ENCODE measurements at regions not wholly inside any gene's neighbourhood (a gene's known extent, or its start where the extent isn't known, plus 50 kb on each side); places are given as distances from the start of the nearest gene placed in this dataset.

GRCh38 chr4:112714922-112715901 is 78.3 kb downstream of the LARP7 start:
- dilution Hi-C loops (cut with HindIII; ENCODE audit: low sequenced_read_pairs, unreplicated experiment) (no loop called here), intact Hi-C loops (cut with micrococcal nuclease) (no loop called here), in situ Hi-C loops (cut with MboI; ENCODE audit: low sequenced_read_pairs) (no loop called here)
- H3K56ac ChIP-seq (ENCODE audit: extremely low read depth, insufficient read depth, low read length): no peak overlapping the region
- POLR2A ChIA-PET (ENCODE audit: unreplicated experiment): no interaction called here
- no peaks in the 10 kb centered on the region for H4K20me1 ChIP-seq (ENCODE audit: insufficient read depth, low read length)
- CTCF ChIA-PET: no interaction called here
- no peak overlapping the region for H4K8ac ChIP-seq (ENCODE audit: low read depth in 2 of 2, low read length in 2 of 2)
- ATAC-seq (ENCODE audit: low read depth): no peak
- TF ChIP-seq USF2 (IDR thresholded peaks at IDR 0.05; ENCODE audit: low read depth, low read length) (no peak), POLR2A (IDR thresholded peaks at IDR 0.05; ENCODE audit: low read depth, low read length) (no peak), MAFK (IDR thresholded peaks at IDR 0.05; ENCODE audit: low read depth, low read length) (no peak), NFE2L2 (IDR thresholded peaks at IDR 0.05; ENCODE audit: low read depth, low read length) (no peak), RAD21 (IDR thresholded peaks at IDR 0.05; ENCODE audit: low read length) (no peak), BHLHE40 (IDR thresholded peaks at IDR 0.05; ENCODE audit: low read depth, low read length) (no peak), CTCF (conservative IDR thresholded peaks at IDR 0.05; ENCODE audit: low read depth, low read length) (no peak), MXI1 (IDR thresholded peaks at IDR 0.05; ENCODE audit: borderline replicate concordance, low read depth, low read length) (no peak), MAZ (IDR thresholded peaks at IDR 0.05; ENCODE audit: borderline replicate concordance, low read depth, low read length) (no peak), CHD1 (IDR thresholded peaks at IDR 0.05; ENCODE audit: low read depth, low read length) (no peak)
- no peak overlapping the region for H2AK5ac ChIP-seq (ENCODE audit: low read depth, low read length)
- H3K4me2 ChIP-seq (ENCODE audit: low read depth, low read length): no peak overlapping the region
- H3K4ac ChIP-seq (ENCODE audit: low read depth, low read length): no peak overlapping the region
- H3K9me1 ChIP-seq (ENCODE audit: insufficient read depth, low read length): no peaks in the 10 kb centered on the region
- H3K27ac ChIP-seq (ENCODE audit: insufficient read depth, low read length): no peak overlapping the region
- no peak overlapping the region for H3K14ac ChIP-seq (replicated peaks; ENCODE audit: low read depth, low read length)
- H2AFZ ChIP-seq (replicated peaks; ENCODE audit: low read length, poor library complexity): no peak overlapping the region
- H3K79me1 ChIP-seq (ENCODE audit: low read depth in 1 of 2, low read length in 2 of 2): no peaks in the 10 kb centered on the region
- H3K18ac ChIP-seq (ENCODE audit: low read depth, low read length): no peak overlapping the region
- H3K9ac ChIP-seq (ENCODE audit: low read depth, low read length): no peak overlapping the region
- no peak overlapping the region for H3K4me3 ChIP-seq (ENCODE audit: insufficient read depth, low read depth, low read length)
- H4K5ac ChIP-seq (ENCODE audit: low read depth, low read length): no peak overlapping the region
- no peak overlapping the region for H2BK20ac ChIP-seq (ENCODE audit: low read depth, low read length)
- H2AK9ac ChIP-seq (replicated peaks; ENCODE audit: low read depth, low read length, poor library complexity): no peak overlapping the region
- no peak overlapping the region for H2BK5ac ChIP-seq (ENCODE audit: low read depth, low read length, poor library complexity, severe bottlenecking)
- no TSS peak for BruUV-seq (replicated peaks)
- no peaks in the 10 kb centered on the region for H3K9me3 ChIP-seq (ENCODE audit: control insufficient read depth, insufficient read depth, low read length)
- H3K36me3 ChIP-seq (ENCODE audit: control insufficient read depth, insufficient read depth, low read length): no peaks in the 10 kb centered on the region
- H3K27me3 ChIP-seq (ENCODE audit: control insufficient read depth, insufficient read depth, low read length): no peaks in the 10 kb centered on the region
- H3K23ac ChIP-seq (ENCODE audit: low read depth, low read length): no peak overlapping the region
- WGBS, 2 experiments (ENCODE audit: extremely low coverage in 2 of 2, insufficient read length in 1 of 2): no CpG with 5 or more reads among the region's 11 CpGs
- H4K91ac ChIP-seq (ENCODE audit: insufficient read depth, low read depth, low read length): no peak overlapping the region
- no peak overlapping the region for H2BK120ac ChIP-seq (ENCODE audit: low read depth, low read length)
- no peak for DNase-seq
- H3K4me1 ChIP-seq (ENCODE audit: control insufficient read depth, insufficient read depth, low read length): no peaks in the 10 kb centered on the region
- no peak overlapping the region for H2BK15ac ChIP-seq (ENCODE audit: low read depth, low read length)

Measured in IMR-90 (cell line).